DND-41 (cell line): ENCODE measurements at regions not wholly inside any gene's neighbourhood (a gene's known extent, or its start where the extent isn't known, plus 50 kb on each side); places are given as distances from the start of the nearest gene placed in this dataset.

Experiments
- ATAC-seq: fragments of 200-7000 bp; cut with Tn5 transposase; 3 replicates; pipeline ENCODE4 v1.9.1; 2021; ENCODE audit warnings: low read depth; ENCODE audit not compliant: insufficient read depth
- DNase-seq: peaks from one replicate; pipeline ENCODE4 v3.0.0-alpha.2; 2020
- H2AFZ ChIP-seq: 2 replicates; pipeline ENCODE4 v1.6.0; 2012; ENCODE audit warnings: low read depth, low read length
- H3K27ac ChIP-seq: 2 replicates; pipeline ENCODE4 v1.5.1; 2012; ENCODE audit warnings: low read length, inconsistent platforms
- H3K27me3 ChIP-seq: fragments of 200-600 bp; sonication (generic); 2 replicates; pipeline ENCODE4 v1.6.0; 2012; ENCODE audit warnings: low read length, mild to moderate bottlenecking, inconsistent platforms; ENCODE audit not compliant: insufficient read depth, poor library complexity
- H3K36me3 ChIP-seq: 2 replicates; pipeline ENCODE4 v1.5.1; 2012; ENCODE audit warnings: low read length, inconsistent platforms; ENCODE audit not compliant: insufficient read depth
- H3K4me1 ChIP-seq: 2 replicates; pipeline ENCODE4 v1.5.1; 2012; ENCODE audit warnings: mild to moderate bottlenecking, low read length; ENCODE audit not compliant: insufficient read depth
- H3K4me2 ChIP-seq: 2 replicates; pipeline ENCODE4 v1.6.0; 2012; ENCODE audit warnings: mild to moderate bottlenecking, moderate library complexity, low read length, inconsistent platforms; ENCODE audit not compliant: insufficient read depth
- H3K4me3 ChIP-seq, 2 experiments: fragments of 200-600 bp in 1 of 2; shearing (Covaris generic) in 1 of 2; 2 replicates each; pipeline ENCODE4 v1.5.1; 2012 to 2016; ENCODE audit warnings: inconsistent platforms in 2 of 2, low read length in 2 of 2, mild to moderate bottlenecking in 2 of 2, low read depth in 1 of 2, moderate library complexity in 1 of 2
- H3K79me2 ChIP-seq: 2 replicates; pipeline ENCODE4 v1.6.0; 2012; ENCODE audit warnings: low read length, inconsistent platforms; ENCODE audit not compliant: insufficient read depth
- H3K9ac ChIP-seq: 2 replicates; pipeline ENCODE4 v1.6.0; 2012; ENCODE audit warnings: low read depth, mild to moderate bottlenecking, inconsistent platforms, low read length, moderate library complexity
- H3K9me3 ChIP-seq: 2 replicates; pipeline ENCODE4 v1.5.1; 2012; ENCODE audit warnings: low read length, moderate library complexity, mild to moderate bottlenecking, inconsistent platforms; ENCODE audit not compliant: insufficient read depth, severe bottlenecking
- H4K20me1 ChIP-seq: 2 replicates; pipeline ENCODE4 v1.6.0; 2012; ENCODE audit warnings: low read length; ENCODE audit not compliant: insufficient read depth
- EZH2 ChIP-seq: IDR thresholded peaks from 3 replicates; pipeline ENCODE4 v1.6.1; 2012; ENCODE audit warnings: borderline replicate concordance, low read depth, mild to moderate bottlenecking, moderate library complexity, low read length, inconsistent platforms; ENCODE audit not compliant: severe bottlenecking
- TF ChIP-seq, protein P1 (sequence below): IDR thresholded peaks from 2 replicates; pipeline ENCODE4 v1.5.1; 2012; ENCODE audit warnings: borderline replicate concordance, low read length, moderate library complexity, mild to moderate bottlenecking; ENCODE audit not compliant: poor library complexity, severe bottlenecking; ENCODE audit errors: extremely low read depth

DNA sequence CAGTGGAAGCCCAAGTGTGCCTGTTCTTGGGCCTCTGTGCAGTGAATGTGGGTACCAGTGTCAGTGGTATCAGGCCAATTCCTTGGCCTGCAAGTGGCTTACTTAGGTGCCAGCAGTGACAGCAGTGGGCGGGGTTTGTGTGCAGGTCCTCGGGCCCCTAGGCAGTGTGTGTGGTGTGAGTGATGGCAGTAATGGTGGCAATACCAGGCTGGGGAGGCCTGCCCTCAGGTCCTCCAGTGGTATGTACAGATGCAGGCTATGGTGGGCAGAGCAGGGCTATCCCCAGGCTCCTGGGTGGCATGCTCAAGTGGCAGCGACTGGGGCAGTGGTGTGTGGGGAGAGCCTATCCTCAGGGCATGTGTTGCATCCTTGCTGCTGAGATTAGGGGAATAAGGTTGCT is 379.7 kb downstream of the SQOR start:
- DNase-seq (no peak), ATAC-seq (no peak)
- no peak overlapping the region for H3K27ac ChIP-seq
- no peak overlapping the region for H3K9ac ChIP-seq
- no peaks in the 10 kb centered on the region for H3K27me3 ChIP-seq
- H3K4me3 ChIP-seq = no peak overlapping the region
- no peaks in the 10 kb centered on the region for H3K4me1 ChIP-seq
- H2AFZ ChIP-seq = no peak overlapping the region
- no peak overlapping the region for H3K4me2 ChIP-seq
- no peaks in the 10 kb centered on the region for H4K20me1 ChIP-seq
- no peaks in the 10 kb centered on the region for H3K79me2 ChIP-seq
- TF ChIP-seq EZH2 = no peak
- TF ChIP-seq, protein P1, sequence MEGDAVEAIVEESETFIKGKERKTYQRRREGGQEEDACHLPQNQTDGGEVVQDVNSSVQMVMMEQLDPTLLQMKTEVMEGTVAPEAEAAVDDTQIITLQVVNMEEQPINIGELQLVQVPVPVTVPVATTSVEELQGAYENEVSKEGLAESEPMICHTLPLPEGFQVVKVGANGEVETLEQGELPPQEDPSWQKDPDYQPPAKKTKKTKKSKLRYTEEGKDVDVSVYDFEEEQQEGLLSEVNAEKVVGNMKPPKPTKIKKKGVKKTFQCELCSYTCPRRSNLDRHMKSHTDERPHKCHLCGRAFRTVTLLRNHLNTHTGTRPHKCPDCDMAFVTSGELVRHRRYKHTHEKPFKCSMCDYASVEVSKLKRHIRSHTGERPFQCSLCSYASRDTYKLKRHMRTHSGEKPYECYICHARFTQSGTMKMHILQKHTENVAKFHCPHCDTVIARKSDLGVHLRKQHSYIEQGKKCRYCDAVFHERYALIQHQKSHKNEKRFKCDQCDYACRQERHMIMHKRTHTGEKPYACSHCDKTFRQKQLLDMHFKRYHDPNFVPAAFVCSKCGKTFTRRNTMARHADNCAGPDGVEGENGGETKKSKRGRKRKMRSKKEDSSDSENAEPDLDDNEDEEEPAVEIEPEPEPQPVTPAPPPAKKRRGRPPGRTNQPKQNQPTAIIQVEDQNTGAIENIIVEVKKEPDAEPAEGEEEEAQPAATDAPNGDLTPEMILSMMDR = no peak
- no peaks in the 10 kb centered on the region for H3K9me3 ChIP-seq
- no peaks in the 10 kb centered on the region for H3K36me3 ChIP-seq

DNA sequence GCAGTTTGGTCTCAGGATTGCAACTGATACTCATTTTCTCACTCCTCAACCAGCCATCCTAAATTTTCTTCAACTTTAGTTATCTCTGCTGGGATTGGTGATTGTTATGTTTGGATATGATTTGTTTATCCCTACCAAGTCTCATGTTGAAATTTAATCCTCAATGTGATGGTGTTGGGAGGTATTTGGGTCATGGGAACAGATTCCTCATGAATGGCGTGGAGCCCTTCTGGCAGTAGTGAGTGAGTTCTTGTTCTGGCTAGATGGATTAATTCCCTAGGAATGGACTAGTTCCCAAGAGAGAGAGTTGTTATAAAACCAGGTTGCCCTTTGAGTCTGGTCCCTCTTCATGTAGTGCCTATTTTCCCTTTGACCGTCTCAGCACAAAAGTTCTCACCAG is 399.9 kb downstream of the SQOR start:
- no peak for TF ChIP-seq EZH2
- TF ChIP-seq, protein P1 = no peak
- no peak overlapping the region for H3K4me3 ChIP-seq
- no peak overlapping the region for H3K9ac ChIP-seq
- no peaks in the 10 kb centered on the region for H3K27me3 ChIP-seq
- no peaks in the 10 kb centered on the region for H3K4me1 ChIP-seq
- H2AFZ ChIP-seq = no peak overlapping the region
- DNase-seq (no peak), ATAC-seq (no peak)
- H3K4me2 ChIP-seq = no peak overlapping the region
- no peaks in the 10 kb centered on the region for H3K79me2 ChIP-seq
- H3K9me3 ChIP-seq = no peaks in the 10 kb centered on the region
- no peak overlapping the region for H3K27ac ChIP-seq
- H4K20me1 ChIP-seq = no peaks in the 10 kb centered on the region
- H3K36me3 ChIP-seq = no peaks in the 10 kb centered on the region

DNA sequence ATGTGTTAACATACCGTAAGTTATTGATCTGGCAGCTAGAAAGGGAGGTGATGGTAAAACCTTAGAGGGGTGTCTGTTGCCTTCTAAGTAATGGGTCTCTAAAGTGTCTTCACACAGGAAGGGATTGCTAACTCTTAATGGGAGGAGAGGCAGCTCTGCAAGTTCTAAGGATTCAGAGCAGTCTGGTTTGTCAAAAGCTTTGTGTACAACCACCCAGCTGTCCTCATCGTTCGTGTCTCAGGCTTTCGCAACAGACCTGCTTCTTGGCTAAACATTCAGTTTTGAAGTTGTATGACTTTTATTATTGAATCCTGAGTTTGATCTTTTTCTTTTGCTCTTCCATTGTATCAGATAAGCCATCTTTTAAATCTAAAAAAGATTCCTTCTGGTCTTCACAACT is 404.9 kb downstream of the SQOR start:
- ATAC-seq = no peak
- no peaks in the 10 kb centered on the region for H4K20me1 ChIP-seq
- no peak overlapping the region for H3K9ac ChIP-seq
- DNase-seq = no peak
- no peaks in the 10 kb centered on the region for H3K4me1 ChIP-seq
- H3K9me3 ChIP-seq = no peaks in the 10 kb centered on the region
- H3K79me2 ChIP-seq = no peaks in the 10 kb centered on the region
- H3K4me3 ChIP-seq = no peak overlapping the region
- H3K4me2 ChIP-seq = no peak overlapping the region
- TF ChIP-seq, protein P1 = no peak
- TF ChIP-seq EZH2 = no peak
- no peaks in the 10 kb centered on the region for H3K27me3 ChIP-seq
- no peak overlapping the region for H3K27ac ChIP-seq
- no peaks in the 10 kb centered on the region for H3K36me3 ChIP-seq
- no peak overlapping the region for H2AFZ ChIP-seq

DNA sequence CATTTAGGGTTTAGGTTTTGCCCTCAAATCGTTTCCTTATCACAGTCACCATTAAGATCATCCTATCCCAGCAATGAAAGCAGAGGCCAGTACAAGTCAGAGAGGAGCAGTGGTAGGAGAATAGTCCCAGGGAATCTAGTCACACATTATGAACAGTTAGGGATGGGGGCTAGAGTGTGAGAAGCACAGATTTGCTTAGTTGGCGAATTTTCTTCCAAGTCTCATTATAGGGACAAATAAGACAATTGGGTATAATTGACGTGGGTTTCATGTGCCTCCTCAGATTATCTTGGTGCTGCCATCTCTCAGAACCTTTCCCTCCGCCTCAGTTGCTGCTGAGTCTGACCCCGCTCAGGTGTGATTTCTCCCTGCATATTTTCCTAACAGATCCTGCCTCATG is 407.1 kb downstream of the SQOR start:
- ATAC-seq (no peak), DNase-seq (no peak)
- Histone ChIP-seq H3K79me2 (no peaks in the 10 kb centered on the region), H3K27me3 (no peaks in the 10 kb centered on the region), H3K36me3 (no peaks in the 10 kb centered on the region), H3K27ac (no peak overlapping the region), H4K20me1 (no peaks in the 10 kb centered on the region), H3K9ac (no peak overlapping the region), H3K4me2 (no peak overlapping the region), H3K4me3 (no peak overlapping the region), H2AFZ (no peak overlapping the region), H3K4me1 (no peaks in the 10 kb centered on the region), H3K9me3 (no peaks in the 10 kb centered on the region)
- TF ChIP-seq, protein P1 = no peak
- no peak for TF ChIP-seq EZH2
